BE2C (cell line): ENCODE measurements at regions not wholly inside any gene's neighbourhood (a gene's known extent, or its start where the extent isn't known, plus 50 kb on each side); places are given as distances from the start of the nearest gene placed in this dataset.

ENCODE experiments used
- DNase-seq: peaks from one replicate; pipeline ENCODE4 v3.0.0-alpha.2; 2020
- H3K27me3 ChIP-seq: fragments of 250-450 bp; sonication (Bioruptor Pico); 2 replicates; pipeline ENCODE4 v1.5.1; 2020; ENCODE audit warnings: mild to moderate bottlenecking
- H3K36me3 ChIP-seq: fragments of 250-450 bp; sonication (Bioruptor Pico); 2 replicates; pipeline ENCODE4 v1.5.1; 2020; ENCODE audit warnings: mild to moderate bottlenecking
- H3K4me1 ChIP-seq: fragments of 250-450 bp; sonication (Bioruptor Pico); 2 replicates; pipeline ENCODE4 v1.5.1; 2020
- H3K4me3 ChIP-seq: 2 replicates; pipeline ENCODE4 v1.5.1; 2011; ENCODE audit warnings: low read depth, low read length
- H3K9me3 ChIP-seq: fragments of 250-450 bp; sonication (Bioruptor Pico); 2 replicates; pipeline ENCODE4 v1.5.1; 2020
- CTCF ChIP-seq: IDR thresholded peaks from 2 replicates; pipeline ENCODE4 v1.5.1; 2012; ENCODE audit warnings: mild to moderate bottlenecking, low read depth, low read length

DNA sequence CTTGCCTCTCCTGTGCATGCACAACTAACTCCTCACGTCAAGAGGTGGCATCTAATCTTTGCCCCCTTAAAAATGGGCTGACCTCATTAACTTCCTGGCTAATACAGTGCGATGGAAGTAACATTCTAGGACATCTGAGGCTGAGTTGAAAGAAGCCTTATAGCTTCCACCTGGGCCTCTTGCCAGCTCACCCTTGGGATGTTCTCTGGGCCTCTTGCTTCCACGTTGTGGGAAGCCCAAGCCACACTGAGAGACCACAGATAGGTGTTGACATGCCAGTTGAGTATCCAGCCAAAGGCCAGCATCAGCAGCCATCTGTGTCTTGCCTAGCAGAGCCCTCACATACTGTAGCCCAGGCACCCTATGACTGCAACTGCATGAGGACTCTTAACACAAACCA lies 60.8 kb upstream of the GDF10 start:
- DNase-seq, result no peak
- H3K9me3 ChIP-seq, result no peaks in the 10 kb centered on the region
- H3K27me3 ChIP-seq, result no peaks in the 10 kb centered on the region
- TF ChIP-seq CTCF, result no peak
- H3K36me3 ChIP-seq, result no peaks in the 10 kb centered on the region
- no peaks in the 10 kb centered on the region for H3K4me1 ChIP-seq
- H3K4me3 ChIP-seq, result no peak overlapping the region

- TF ChIP-seq CTCF, result no peak
- DNase-seq, result no peak
- Histone ChIP-seq H3K4me1 (no peaks in the 10 kb centered on the region), H3K9me3 (no peaks in the 10 kb centered on the region), H3K36me3 (no peaks in the 10 kb centered on the region), H3K27me3 (no peaks in the 10 kb centered on the region), H3K4me3 (no peak overlapping the region)
Observed at GRCh38 chr10:47240173-47240572, 59.8 kb upstream of the GDF10 start.

DNA sequence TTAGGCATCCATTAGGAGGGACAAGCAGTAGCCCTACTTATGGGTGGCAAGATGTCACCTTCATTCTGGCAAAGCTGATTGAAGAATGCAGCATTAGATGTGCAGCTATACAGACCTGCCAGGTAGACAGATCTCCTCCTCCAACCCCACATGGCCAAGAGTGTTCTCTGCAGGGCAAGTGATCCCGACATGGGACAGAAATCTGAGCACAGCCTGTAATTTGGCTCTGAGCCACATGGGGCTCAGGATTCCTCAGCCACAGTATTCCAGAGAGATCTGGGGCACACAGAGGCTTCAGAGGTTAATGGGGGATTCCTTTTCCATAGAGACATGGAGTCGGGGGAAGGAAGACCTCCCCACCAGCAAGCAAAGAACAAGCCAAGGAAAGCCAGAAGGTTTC lies 58.7 kb upstream of the GDF10 start:
- no peaks in the 10 kb centered on the region for H3K4me1 ChIP-seq
- DNase-seq, result no peak
- H3K9me3 ChIP-seq, result no peaks in the 10 kb centered on the region
- no peak overlapping the region for H3K4me3 ChIP-seq
- H3K27me3 ChIP-seq, result no peaks in the 10 kb centered on the region
- no peaks in the 10 kb centered on the region for H3K36me3 ChIP-seq
- no peak for TF ChIP-seq CTCF

DNA sequence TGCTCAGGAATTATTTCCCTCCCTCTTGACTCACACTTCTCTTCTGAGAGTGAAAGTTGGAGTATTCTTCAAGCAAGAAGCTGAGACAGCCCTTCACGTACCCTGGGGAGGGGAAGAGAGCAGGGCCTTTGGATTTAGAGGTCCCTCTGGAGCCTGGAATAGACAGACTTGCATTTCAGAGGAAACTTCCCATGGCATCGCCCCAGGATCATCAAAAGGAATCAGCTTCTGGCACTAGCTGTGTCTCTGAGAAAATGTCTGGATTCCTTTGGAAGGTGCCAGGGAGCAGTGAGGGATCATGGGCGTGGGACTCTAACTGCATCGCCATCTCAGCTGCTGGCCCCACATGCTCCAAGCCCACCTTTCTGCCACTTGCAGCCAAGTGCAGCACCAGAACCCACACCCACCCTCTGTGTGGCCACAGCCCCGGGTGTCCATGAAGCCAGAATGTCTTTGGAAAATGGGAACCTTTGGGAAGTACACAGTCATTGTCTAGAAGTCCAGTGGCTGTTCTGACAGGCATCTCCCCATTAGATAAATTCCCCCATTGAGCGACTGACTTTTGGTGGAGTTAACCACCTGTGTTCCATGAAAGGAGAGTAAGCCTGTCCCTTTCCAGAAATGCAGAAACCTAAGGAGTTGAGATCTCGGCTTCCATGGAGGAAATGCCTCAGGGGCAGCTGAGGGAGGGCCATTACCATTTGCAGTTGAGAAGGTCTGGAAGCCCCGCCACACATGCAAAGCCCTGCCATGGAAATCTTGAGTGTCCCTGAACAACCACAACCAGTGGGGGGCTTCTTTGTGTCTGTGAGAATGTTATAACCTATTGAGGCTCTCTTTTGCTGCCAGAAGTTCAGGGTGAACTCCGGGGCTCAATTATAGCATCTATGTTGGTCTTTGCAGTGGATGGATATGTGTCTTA lies 57.8 kb upstream of the GDF10 start:
- no peak overlapping the region for H3K4me3 ChIP-seq
- no peak for DNase-seq
- no peaks in the 10 kb centered on the region for H3K36me3 ChIP-seq
- H3K27me3 ChIP-seq, result no peaks in the 10 kb centered on the region
- TF ChIP-seq CTCF, result no peak
- no peaks in the 10 kb centered on the region for H3K9me3 ChIP-seq
- no peaks in the 10 kb centered on the region for H3K4me1 ChIP-seq

DNA sequence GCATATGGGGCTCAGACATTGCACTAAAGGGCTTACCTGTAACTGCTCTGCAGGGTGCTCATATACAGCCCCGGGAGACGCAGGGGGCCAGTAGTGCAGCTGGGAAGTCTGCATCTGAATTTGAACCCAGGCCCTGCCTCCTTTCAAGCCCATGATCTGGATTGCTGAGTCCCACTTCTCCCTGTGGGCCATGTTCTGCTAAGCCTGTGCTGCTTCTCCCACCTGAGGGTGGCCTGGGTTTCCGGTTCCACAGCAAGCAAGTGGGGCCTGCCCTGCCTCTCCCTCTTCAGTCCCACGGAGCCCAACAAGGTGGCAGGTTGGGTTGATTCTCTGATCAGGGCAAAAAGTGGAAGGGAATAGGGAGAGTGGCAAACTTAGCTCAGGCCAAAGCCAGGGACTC lies 56.6 kb upstream of the GDF10 start:
- DNase-seq, result no peak
- H3K9me3 ChIP-seq, result no peaks in the 10 kb centered on the region
- H3K27me3 ChIP-seq, result no peaks in the 10 kb centered on the region
- H3K4me3 ChIP-seq, result no peak overlapping the region
- no peaks in the 10 kb centered on the region for H3K4me1 ChIP-seq
- H3K36me3 ChIP-seq, result no peaks in the 10 kb centered on the region
- TF ChIP-seq CTCF, result no peak

DNA sequence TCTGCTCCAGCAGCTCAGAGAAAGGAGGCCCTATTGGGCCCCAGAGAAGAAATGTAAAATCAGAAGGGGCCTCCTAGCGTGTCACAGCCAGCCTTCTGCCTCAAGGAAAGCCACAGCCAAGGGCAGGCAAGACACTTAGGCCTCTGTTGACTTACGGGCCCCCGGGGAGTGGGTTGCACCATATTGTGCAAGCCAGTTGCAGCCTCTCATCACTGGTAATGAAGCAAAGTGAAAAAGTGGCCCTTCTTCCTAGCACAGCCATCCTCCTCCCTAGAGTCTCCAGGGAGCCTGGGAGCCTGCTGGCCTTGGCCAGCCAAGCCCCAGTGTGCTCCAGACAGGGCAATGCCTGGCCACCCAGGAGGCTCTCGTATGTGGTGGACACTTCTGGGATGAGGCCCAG lies 56.2 kb upstream of the GDF10 start:
- no peak for DNase-seq
- no peak for TF ChIP-seq CTCF
- Histone ChIP-seq H3K36me3 (no peaks in the 10 kb centered on the region), H3K9me3 (no peaks in the 10 kb centered on the region), H3K4me3 (no peak overlapping the region), H3K4me1 (no peaks in the 10 kb centered on the region), H3K27me3 (no peaks in the 10 kb centered on the region)
